GM18867 (cell line): ENCODE measurements at regions not wholly inside any gene's neighbourhood (a gene's known extent, or its start where the extent isn't known, plus 50 kb on each side); places are given as distances from the start of the nearest gene placed in this dataset.

ENCODE experiments used
- ATAC-seq: cut with Tn5 transposase; IDR thresholded peaks from one replicate; pipeline ENCODE4 v1.9.1; 2021; ENCODE audit warnings: mild to moderate bottlenecking, moderate library complexity; ENCODE audit not compliant: unreplicated experiment

- no peak for ATAC-seq
Observed at GRCh38 chr10:16341637-16342036, 95.2 kb upstream of the PTER start.

GRCh38 chr10:16348891-16349290, 87.9 kb upstream of the PTER start:
- ATAC-seq, result no peak

GRCh38 chr10:16352146-16352545, 84.7 kb upstream of the PTER start:
- ATAC-seq, result no peak

GRCh38 chr10:16360001-16360400, 76.8 kb upstream of the PTER start:
- ATAC-seq, result no peak

GRCh38 chr10:16360425-16360824, 76.4 kb upstream of the PTER start:
- ATAC-seq, result no peak

GRCh38 chr10:16361086-16361485, 75.7 kb upstream of the PTER start:
- ATAC-seq, result no peak

GRCh38 chr10:16363741-16364140, 73.1 kb upstream of the PTER start:
- no peak for ATAC-seq

- ATAC-seq, result no peak
Observed at GRCh38 chr10:16367621-16368292, 69.1 kb upstream of the PTER start.

- ATAC-seq, result peak; percentile 90
Observed at GRCh38 chr10:16381083-16381482, 55.7 kb upstream of the PTER start.

- ATAC-seq, result no peak
Observed at GRCh38 chr10:16384021-16384420, 52.8 kb upstream of the PTER start.

- ATAC-seq, result no peak
Observed at GRCh38 chr10:16386855-16387254, 50.0 kb upstream of the PTER start.
